ENCODE measurements at regions not wholly inside any gene's neighbourhood (a gene's known extent, or its start where the extent isn't known, plus 50 kb on each side); places are given as distances from the start of the nearest gene placed in this dataset.

- TF ChIP-seq CTCF (IDR thresholded peaks at IDR 0.05) (no peak), POLR2A (IDR thresholded peaks at IDR 0.05) (no peak)
Observed at GRCh38 chr20:24049081-24049480, 60.5 kb upstream of the GGTLC1 start.

Measured in tibial nerve (tissue), 3 donors.